HepG2 (cell line): ENCODE measurements at regions not wholly inside any gene's neighbourhood (a gene's known extent, or its start where the extent isn't known, plus 50 kb on each side); places are given as distances from the start of the nearest gene placed in this dataset.

Source experiments
- ATAC-seq: fragments of 200-7000 bp; cut with Tn5 transposase; 3 replicates; pipeline ENCODE4 v1.9.1; 2020; ENCODE audit warnings: mild to moderate bottlenecking, moderate library complexity
- BruUV-seq: library from RNA; stranded (reverse); fragments of 400-500 nt; replicated peaks from 2 replicates; lab custom pipeline; 2021; lab: Mats Ljungman, UMichigan
- CTCF ChIA-PET: fragments of 300-600 bp; formaldehyde crosslinking; extraction: SDS; loops from one replicate; lab custom pipeline; 2021; ENCODE audit warnings: low total read pairs, inconsistent platforms, low intra/inter-chr PET ratio; lab: Yijun Ruan, JAX
- POLR2A ChIA-PET: fragments of 350-600 bp; sonication (Branson Sonifier 250); formaldehyde crosslinking; loops from one replicate; lab custom pipeline; 2020; ENCODE audit warnings: antibody characterized with exemption, inconsistent platforms; lab: Yijun Ruan, JAX
- DNase-seq: peaks from one replicate; pipeline ENCODE4 v3.0.0-alpha.2; 2015; ENCODE audit warnings: low spot score
- FAIRE-seq: peaks from 3 replicates; lab custom pipeline; 2011; peaks lifted over from hg19 to GRCh38; lab: Jason Lieb, UNC
- H2AFZ ChIP-seq: one replicate; pipeline ENCODE4 v1.6.1; 2011; ENCODE audit warnings: low read length, inconsistent platforms
- H3K27ac ChIP-seq: fragments of 300-600 bp; 3 replicates; pipeline ENCODE4 v1.8.0; 2011; ENCODE audit warnings: mixed run types, mild to moderate bottlenecking, mixed read lengths, low read length, inconsistent platforms; ENCODE audit not compliant: insufficient read depth; ENCODE audit errors: extremely low read length
- H3K27me3 ChIP-seq, 2 experiments: fragments of 200-600 bp in 1 of 2; 2 replicates in 1 of 2; 3 replicates in 1 of 2; pipeline versions ENCODE4 v1.6.0 to v1.8.0; 2011; ENCODE audit warnings: low read length in 2 of 2, mild to moderate bottlenecking in 2 of 2, moderate library complexity in 2 of 2, inconsistent platforms in 1 of 2; ENCODE audit not compliant: insufficient read depth in 2 of 2, control insufficient read depth in 1 of 2
- H3K36me3 ChIP-seq, 2 experiments: fragments of 200-600 bp in 1 of 2; replicated peaks in 1 of 2; 2 replicates in 1 of 2; 3 replicates in 1 of 2; pipeline versions ENCODE4 v1.5.1 to v1.8.0; 2011; ENCODE audit warnings: low read length in 2 of 2, inconsistent platforms in 1 of 2; ENCODE audit not compliant: insufficient read depth in 2 of 2, control insufficient read depth in 1 of 2
- H3K4me1 ChIP-seq: 2 replicates; pipeline ENCODE4 v1.5.1; 2012; ENCODE audit warnings: low read length, inconsistent platforms; ENCODE audit not compliant: insufficient read depth
- H3K4me2 ChIP-seq: 2 replicates; pipeline ENCODE4 v1.6.0; 2011; ENCODE audit warnings: low read depth, low read length, inconsistent platforms
- H3K4me3 ChIP-seq, 3 experiments: fragments of 200-600 bp in 1 of 3; sonication (generic), shearing (Covaris generic) in 1 of 3; replicated peaks in 1 of 3; 2 replicates each; pipeline ENCODE4 v1.5.1; 2011 to 2016; ENCODE audit warnings: low read length in 3 of 3, inconsistent platforms in 2 of 3, low read depth in 2 of 3, mild to moderate bottlenecking in 2 of 3, control low read depth in 1 of 3, mixed read lengths in 1 of 3; ENCODE audit not compliant: insufficient read depth in 1 of 3
- H3K79me2 ChIP-seq: one replicate; pipeline ENCODE4 v1.6.1; 2011; ENCODE audit warnings: low read length, inconsistent platforms; ENCODE audit not compliant: insufficient read depth
- H3K9ac ChIP-seq: 2 replicates; pipeline ENCODE4 v1.6.0; 2011; ENCODE audit warnings: mild to moderate bottlenecking, low read depth, low read length, inconsistent platforms; ENCODE audit not compliant: insufficient read depth
- H3K9me3 ChIP-seq: 2 replicates; pipeline ENCODE4 v1.5.1; 2012; ENCODE audit warnings: mild to moderate bottlenecking, low read length
- H4K20me1 ChIP-seq: 2 replicates; pipeline ENCODE4 v1.6.0; 2011; ENCODE audit warnings: inconsistent platforms, mild to moderate bottlenecking, low read length, moderate library complexity; ENCODE audit not compliant: insufficient read depth
- CCDC6 ChIP-seq: sonication (generic); formaldehyde crosslinking; IDR thresholded peaks from 2 replicates; pipeline ENCODE4 v1.8.1; 2022; ENCODE audit warnings: mild to moderate bottlenecking, missing genetic modification reagents, moderate library complexity
- FOXK2 ChIP-seq: fragments of 450-650 bp; IDR thresholded peaks from 2 replicates; pipeline ENCODE4 v1.6.1; 2016
- GATAD1 ChIP-seq: IDR thresholded peaks from 2 replicates; pipeline ENCODE4 v1.6.1; 2016; ENCODE audit warnings: missing genetic modification reagents, missing compliant biosample characterization
- MED8 ChIP-seq: sonication (generic); formaldehyde crosslinking; IDR thresholded peaks from 2 replicates; pipeline ENCODE4 v1.8.1; 2023; ENCODE audit warnings: mild to moderate bottlenecking, missing genetic modification reagents; ENCODE audit not compliant: insufficient replicate concordance
- ZNF878 ChIP-seq: sonication (generic); formaldehyde crosslinking; IDR thresholded peaks from 2 replicates; pipeline ENCODE4 v1.8.1; 2023; ENCODE audit warnings: mild to moderate bottlenecking, missing genetic modification reagents, moderate library complexity
- WGBS: methylation state at CpG from one replicate; pipeline ENCODE4 v1.1.6; 2017; ENCODE audit warnings: low lambda C conversion rate; 5-methylcytosine and 5-hydroxymethylcytosine counted together
- in situ Hi-C: cut with HindIII; loops from 2 replicates; pipeline ENCODE4 v1.10.0; 2017; ENCODE audit warnings: low pct_unique_long_range_greater_than_20kb; ENCODE audit not compliant: extremely low pct_ligation_motif_present
- intact Hi-C: fragments of 100-400 bp; cut with micrococcal nuclease; formaldehyde crosslinking; loops from one replicate; pipeline ENCODE4 v1.10.0; 2022; ENCODE audit not compliant: unreplicated experiment
- TF ChIP-seq, protein P1 (sequence below): sonication (generic); formaldehyde crosslinking; IDR thresholded peaks from 2 replicates; pipeline ENCODE4 v1.4.0; 2020; ENCODE audit warnings: missing genetic modification reagents

DNA sequence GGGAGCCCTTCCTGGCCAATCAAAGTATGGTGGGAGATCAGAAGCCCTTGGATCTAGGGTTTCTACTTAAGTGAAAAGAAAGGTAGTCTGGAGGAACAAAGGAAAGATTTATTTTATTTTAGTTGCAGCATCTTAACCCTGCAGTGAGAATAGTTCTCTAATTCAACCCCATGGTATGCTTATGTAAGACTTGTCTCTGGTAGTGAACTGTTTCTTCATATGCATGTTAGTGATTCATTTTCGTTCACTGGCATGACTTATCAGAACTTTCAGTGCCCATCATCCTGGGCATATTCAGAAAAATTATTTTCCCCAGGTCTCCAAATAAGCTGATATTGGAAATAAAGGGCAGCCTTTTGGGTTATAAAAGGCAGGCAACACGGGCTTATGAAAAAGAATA is 1058.8 kb downstream of the NLGN4Y start:
- DNase-seq (no peak), FAIRE-seq (no peak), ATAC-seq (no peak)
- Histone ChIP-seq H3K9ac (no peak overlapping the region), H3K27ac (no peak overlapping the region), H3K36me3 (no peaks in the 10 kb centered on the region), H3K79me2 (no peaks in the 10 kb centered on the region), H3K4me2 (no peak overlapping the region), H4K20me1 (no peaks in the 10 kb centered on the region), H3K27me3 (no peaks in the 10 kb centered on the region), H3K4me1 (no peaks in the 10 kb centered on the region), H3K9me3 (no peaks in the 10 kb centered on the region), H2AFZ (no peak overlapping the region), H3K4me3 (no peak overlapping the region)
- no TSS peak for BruUV-seq
- no peak for TF ChIP-seq GATAD1 (CRISPR knock-in tag)
- TF ChIP-seq CCDC6 = no peak
- TF ChIP-seq MED8 = no peak
- TF ChIP-seq ZNF878 (CRISPR knock-in tag) = no peak
- no peak for TF ChIP-seq FOXK2
- TF ChIP-seq, protein P1, sequence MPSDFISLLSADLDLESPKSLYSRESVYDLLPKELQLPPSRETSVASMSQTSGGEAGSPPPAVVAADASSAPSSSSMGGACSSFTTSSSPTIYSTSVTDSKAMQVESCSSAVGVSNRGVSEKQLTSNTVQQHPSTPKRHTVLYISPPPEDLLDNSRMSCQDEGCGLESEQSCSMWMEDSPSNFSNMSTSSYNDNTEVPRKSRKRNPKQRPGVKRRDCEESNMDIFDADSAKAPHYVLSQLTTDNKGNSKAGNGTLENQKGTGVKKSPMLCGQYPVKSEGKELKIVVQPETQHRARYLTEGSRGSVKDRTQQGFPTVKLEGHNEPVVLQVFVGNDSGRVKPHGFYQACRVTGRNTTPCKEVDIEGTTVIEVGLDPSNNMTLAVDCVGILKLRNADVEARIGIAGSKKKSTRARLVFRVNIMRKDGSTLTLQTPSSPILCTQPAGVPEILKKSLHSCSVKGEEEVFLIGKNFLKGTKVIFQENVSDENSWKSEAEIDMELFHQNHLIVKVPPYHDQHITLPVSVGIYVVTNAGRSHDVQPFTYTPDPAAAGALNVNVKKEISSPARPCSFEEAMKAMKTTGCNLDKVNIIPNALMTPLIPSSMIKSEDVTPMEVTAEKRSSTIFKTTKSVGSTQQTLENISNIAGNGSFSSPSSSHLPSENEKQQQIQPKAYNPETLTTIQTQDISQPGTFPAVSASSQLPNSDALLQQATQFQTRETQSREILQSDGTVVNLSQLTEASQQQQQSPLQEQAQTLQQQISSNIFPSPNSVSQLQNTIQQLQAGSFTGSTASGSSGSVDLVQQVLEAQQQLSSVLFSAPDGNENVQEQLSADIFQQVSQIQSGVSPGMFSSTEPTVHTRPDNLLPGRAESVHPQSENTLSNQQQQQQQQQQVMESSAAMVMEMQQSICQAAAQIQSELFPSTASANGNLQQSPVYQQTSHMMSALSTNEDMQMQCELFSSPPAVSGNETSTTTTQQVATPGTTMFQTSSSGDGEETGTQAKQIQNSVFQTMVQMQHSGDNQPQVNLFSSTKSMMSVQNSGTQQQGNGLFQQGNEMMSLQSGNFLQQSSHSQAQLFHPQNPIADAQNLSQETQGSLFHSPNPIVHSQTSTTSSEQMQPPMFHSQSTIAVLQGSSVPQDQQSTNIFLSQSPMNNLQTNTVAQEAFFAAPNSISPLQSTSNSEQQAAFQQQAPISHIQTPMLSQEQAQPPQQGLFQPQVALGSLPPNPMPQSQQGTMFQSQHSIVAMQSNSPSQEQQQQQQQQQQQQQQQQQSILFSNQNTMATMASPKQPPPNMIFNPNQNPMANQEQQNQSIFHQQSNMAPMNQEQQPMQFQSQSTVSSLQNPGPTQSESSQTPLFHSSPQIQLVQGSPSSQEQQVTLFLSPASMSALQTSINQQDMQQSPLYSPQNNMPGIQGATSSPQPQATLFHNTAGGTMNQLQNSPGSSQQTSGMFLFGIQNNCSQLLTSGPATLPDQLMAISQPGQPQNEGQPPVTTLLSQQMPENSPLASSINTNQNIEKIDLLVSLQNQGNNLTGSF = no peak
- 0% methylated on average over 2 of the region's 2 CpGs for WGBS
- intact Hi-C loops = no loop called here
- ChIA-PET POLR2A (no interaction called here), CTCF (no interaction called here)
- in situ Hi-C loops = no loop called here
